CD4-positive, alpha-beta T cell treated with Interleukin-6 at 100 ng/mL for 8 hours (primary cell): ENCODE measurements at regions not wholly inside any gene's neighbourhood (a gene's known extent, or its start where the extent isn't known, plus 50 kb on each side); places are given as distances from the start of the nearest gene placed in this dataset.

ENCODE experiments used
- DNase-seq: peaks from one replicate; pipeline ENCODE4 v3.0.0-alpha.2; 2020; ENCODE audit warnings: mixed read lengths, low spot score

GRCh38 chrX:129077424-129078170 is 445.7 kb downstream of the SMARCA1 start:
- DNase-seq, result no peak

GRCh38 chrX:129071390-129071789 is 451.9 kb downstream of the SMARCA1 start:
- DNase-seq, result no peak

- no peak for DNase-seq
These were observed 457.4 kb downstream of the SMARCA1 start for GRCh38 chrX:129065895-129066294.

GRCh38 chrX:129058405-129058804 is 464.9 kb downstream of the SMARCA1 start:
- DNase-seq, result no peak

GRCh38 chrX:129043138-129043537 is 480.2 kb downstream of the SMARCA1 start:
- no peak for DNase-seq

- DNase-seq, result no peak
These were observed 482.0 kb downstream of the SMARCA1 start for GRCh38 chrX:129041319-129041718.

GRCh38 chrX:129040124-129040523 is 483.2 kb downstream of the SMARCA1 start:
- DNase-seq, result no peak

GRCh38 chrX:129039176-129039575 is 484.1 kb downstream of the SMARCA1 start:
- no peak for DNase-seq

- no peak for DNase-seq
These were observed 485.9 kb downstream of the SMARCA1 start for GRCh38 chrX:129037389-129037788.

GRCh38 chrX:129035180-129035579 is 488.1 kb downstream of the SMARCA1 start:
- DNase-seq, result no peak

- no peak for DNase-seq
These were observed 489.1 kb downstream of the SMARCA1 start for GRCh38 chrX:129034196-129034595.

GRCh38 chrX:129026202-129026601 is 497.1 kb downstream of the SMARCA1 start:
- DNase-seq, result no peak

- no peak for DNase-seq
These were observed 497.9 kb downstream of the SMARCA1 start for GRCh38 chrX:129025376-129025775.

- no peak for DNase-seq
These were observed 503.9 kb downstream of the SMARCA1 start for GRCh38 chrX:129019412-129019811.

GRCh38 chrX:129015381-129015780 is 507.9 kb downstream of the SMARCA1 start:
- DNase-seq, result no peak

- no peak for DNase-seq
These were observed 509.7 kb downstream of the SMARCA1 start for GRCh38 chrX:129013574-129013973.

- DNase-seq, result no peak
These were observed 515.7 kb downstream of the SMARCA1 start for GRCh38 chrX:129007631-129008030.

- DNase-seq, result no peak
These were observed 516.8 kb downstream of the SMARCA1 start for GRCh38 chrX:129006491-129006890.

- no peak for DNase-seq
These were observed 522.5 kb downstream of the SMARCA1 start for GRCh38 chrX:129000797-129001196.

- no peak for DNase-seq
These were observed 523.3 kb downstream of the SMARCA1 start for GRCh38 chrX:129000018-129000417.

GRCh38 chrX:128992107-128992971 is 531.0 kb downstream of the SMARCA1 start:
- DNase-seq, result no peak

GRCh38 chrX:128975745-128976144 is 547.5 kb downstream of the SMARCA1 start:
- DNase-seq, result no peak

- DNase-seq, result no peak
These were observed 550.3 kb downstream of the SMARCA1 start for GRCh38 chrX:128973033-128973432.
